Common myeloid progenitor, CD34-positive (primary cell): ENCODE measurements at regions not wholly inside any gene's neighbourhood (a gene's known extent, or its start where the extent isn't known, plus 50 kb on each side); places are given as distances from the start of the nearest gene placed in this dataset.

ENCODE experiments used
- CTCF ChIA-PET: fragments of 350-600 bp; sonication (Branson Sonifier 250); formaldehyde crosslinking; loops from one replicate; lab custom pipeline; 2021; ENCODE audit warnings: antibody characterized with exemption; lab: Charles Lee
- POLR2A ChIA-PET: fragments of 350-600 bp; sonication (Branson Sonifier 250); formaldehyde crosslinking; loops from one replicate; lab custom pipeline; 2021; ENCODE audit warnings: antibody characterized with exemption; lab: Charles Lee
- DNase-seq, 3 donors: peaks; one replicate each; pipeline versions ENCODE4 v3.0.0 to v3.0.0-alpha.2; 2013
- H3K27ac ChIP-seq, 2 experiments: 1 replicate in 1 of 2; 2 replicates in 1 of 2; pipeline ENCODE4 v1.7.0; 2013; ENCODE audit warnings: inconsistent platforms in 2 of 2, low read length in 2 of 2, mild to moderate bottlenecking in 2 of 2, low read depth in 1 of 2, moderate library complexity in 1 of 2; ENCODE audit not compliant: severe bottlenecking in 2 of 2, insufficient read depth in 1 of 2, poor library complexity in 1 of 2
- H3K27me3 ChIP-seq, 5 experiments: replicated peaks in 2 of 5; 1 replicate in 3 of 5; 2 replicates in 2 of 5; pipeline versions ENCODE4 v1.6.1 to v1.7.0; 2013; ENCODE audit warnings: low read length in 4 of 5, mild to moderate bottlenecking in 2 of 5, moderate library complexity in 2 of 5, inconsistent platforms in 1 of 5; ENCODE audit not compliant: insufficient read depth in 5 of 5, control insufficient read depth in 4 of 5
- H3K36me3 ChIP-seq, 4 experiments: 1 replicate in 2 of 4; 2 replicates in 2 of 4; pipeline versions ENCODE4 v1.6.1 to v1.7.0; 2013; ENCODE audit warnings: low read length in 3 of 4, control low read depth in 1 of 4, mild to moderate bottlenecking in 1 of 4; ENCODE audit not compliant: control insufficient read depth in 4 of 4, insufficient read depth in 4 of 4
- H3K4me1 ChIP-seq, 4 experiments: 1 replicate in 3 of 4; 2 replicates in 1 of 4; pipeline versions ENCODE4 v1.6.1 to v1.7.1; 2013; ENCODE audit warnings: low read length in 3 of 4, mild to moderate bottlenecking in 3 of 4, control low read depth in 1 of 4, inconsistent platforms in 1 of 4, moderate library complexity in 1 of 4; ENCODE audit not compliant: control insufficient read depth in 4 of 4, insufficient read depth in 4 of 4; ENCODE audit errors: control extremely low read depth in 1 of 4
- H3K4me3 ChIP-seq, 7 experiments: 1 replicate in 4 of 7; 2 replicates in 3 of 7; pipeline versions ENCODE4 v1.5.1 to v1.7.0; 2013; ENCODE audit warnings: mild to moderate bottlenecking in 7 of 7, low read length in 6 of 7, moderate library complexity in 6 of 7, inconsistent platforms in 2 of 7, low read depth in 2 of 7, control low read depth in 1 of 7; ENCODE audit not compliant: insufficient read depth in 4 of 7, control insufficient read depth in 1 of 7; ENCODE audit errors: extremely low read depth in 1 of 7
- H3K9me3 ChIP-seq, 5 experiments: 1 replicate in 4 of 5; 2 replicates in 1 of 5; pipeline versions ENCODE4 v1.6.1 to v1.7.1; 2013; ENCODE audit warnings: low read length in 4 of 5, mild to moderate bottlenecking in 2 of 5, inconsistent platforms in 1 of 5, low read depth in 1 of 5, moderate library complexity in 1 of 5; ENCODE audit not compliant: control insufficient read depth in 4 of 5, insufficient read depth in 2 of 5; ENCODE audit errors: control extremely low read depth in 1 of 5
- WGBS: methylation state at CpG from one replicate; pipeline ENCODE4 v1.1.5; 2013; ENCODE audit not compliant: insufficient coverage; 5-methylcytosine and 5-hydroxymethylcytosine counted together

DNA sequence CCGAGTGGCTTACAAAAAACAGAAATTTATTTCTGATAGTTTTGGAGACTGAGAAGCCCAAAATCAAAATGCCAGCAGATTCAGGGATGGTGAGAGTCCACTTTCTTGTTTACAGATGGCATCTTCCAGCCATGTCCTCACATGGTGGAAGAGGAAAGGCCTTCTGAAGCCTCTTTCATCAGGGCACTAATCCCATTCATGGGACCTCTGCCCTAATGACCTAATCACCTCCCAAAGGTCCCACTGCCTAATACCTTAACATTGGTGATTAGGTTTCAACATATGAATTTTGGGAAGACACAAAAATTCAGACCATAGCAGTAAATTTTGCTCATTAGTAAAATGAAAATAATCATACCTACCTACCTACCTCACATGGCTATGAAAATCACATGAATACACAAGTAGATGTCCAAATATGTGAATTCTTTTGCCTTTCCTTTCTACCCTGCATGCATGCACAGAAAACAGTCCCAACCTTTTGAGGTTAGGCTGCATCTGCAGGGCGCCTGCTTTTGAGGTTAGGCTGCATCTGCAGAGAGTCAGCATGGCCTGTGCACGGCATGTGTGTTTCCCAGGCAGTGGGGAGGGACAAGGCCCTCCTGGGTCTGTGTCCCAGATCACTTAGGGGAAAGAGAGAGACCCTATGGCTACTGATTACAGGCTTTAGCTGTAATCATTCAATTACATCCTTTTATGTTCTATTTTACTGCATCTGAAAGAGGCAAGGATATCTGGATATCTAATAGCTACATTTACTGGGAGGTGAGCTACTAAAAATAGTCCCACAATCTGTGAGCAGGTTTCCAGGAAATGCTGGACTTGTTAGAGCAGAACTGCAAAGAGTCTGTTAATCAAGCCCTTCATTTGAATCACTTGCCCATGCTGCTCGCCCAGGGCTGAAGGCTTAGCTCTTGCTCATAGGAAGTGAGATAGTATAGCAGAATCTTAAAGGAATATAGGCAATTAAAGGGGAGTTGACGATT is 497.7 kb upstream of the MARCKS start:
- no peak for DNase-seq
- Histone ChIP-seq H3K9me3 (no peaks in the 10 kb centered on the region), H3K27me3 (no peaks in the 10 kb centered on the region), H3K27ac (no peak overlapping the region), H3K4me1 (no peaks in the 10 kb centered on the region), H3K4me3 (no peak overlapping the region), H3K36me3 (no peaks in the 10 kb centered on the region)
- ChIA-PET CTCF (interaction anchor here (1.0 kb wide), 1 partner anchor 495 kb away, joined by 3 read pairs; no protein-coding TSS in a partner anchor), POLR2A (no interaction called here)
- 100% methylated on average over 3 of the region's 5 CpGs for WGBS

DNA sequence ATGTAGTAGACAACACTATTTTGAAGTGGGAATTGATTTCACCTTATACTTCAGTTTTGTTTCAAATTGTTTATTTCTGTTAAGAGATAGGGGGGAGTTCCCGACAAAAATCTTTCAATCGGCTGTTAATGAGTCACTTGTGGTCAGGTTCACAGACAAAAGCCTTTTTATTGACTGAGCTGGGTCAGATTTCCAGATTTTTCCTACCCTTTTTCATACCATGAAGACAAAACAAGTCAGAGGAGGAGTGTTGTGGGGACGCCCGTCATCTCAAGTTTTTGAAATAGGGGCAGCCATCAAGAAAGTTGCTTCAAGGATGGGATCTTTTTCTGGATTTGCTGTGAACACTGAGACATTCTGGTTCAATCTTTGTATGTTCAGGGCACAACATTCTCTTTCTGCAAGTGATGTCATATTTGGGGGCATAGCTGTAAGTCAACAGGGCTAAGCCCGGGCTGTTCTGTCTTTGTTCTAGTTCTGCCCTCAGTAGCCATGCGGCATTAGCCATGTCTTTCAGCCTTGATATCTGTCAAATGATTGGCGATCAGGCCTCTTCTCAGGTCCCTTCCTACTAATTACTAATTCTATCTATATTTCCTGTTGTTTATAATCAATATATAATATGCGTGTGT is 496.0 kb upstream of the MARCKS start:
- DNase-seq: no peak
- no peaks in the 10 kb centered on the region for H3K4me1 ChIP-seq
- WGBS: 100% methylated on average over 2 of the region's 8 CpGs

DNA sequence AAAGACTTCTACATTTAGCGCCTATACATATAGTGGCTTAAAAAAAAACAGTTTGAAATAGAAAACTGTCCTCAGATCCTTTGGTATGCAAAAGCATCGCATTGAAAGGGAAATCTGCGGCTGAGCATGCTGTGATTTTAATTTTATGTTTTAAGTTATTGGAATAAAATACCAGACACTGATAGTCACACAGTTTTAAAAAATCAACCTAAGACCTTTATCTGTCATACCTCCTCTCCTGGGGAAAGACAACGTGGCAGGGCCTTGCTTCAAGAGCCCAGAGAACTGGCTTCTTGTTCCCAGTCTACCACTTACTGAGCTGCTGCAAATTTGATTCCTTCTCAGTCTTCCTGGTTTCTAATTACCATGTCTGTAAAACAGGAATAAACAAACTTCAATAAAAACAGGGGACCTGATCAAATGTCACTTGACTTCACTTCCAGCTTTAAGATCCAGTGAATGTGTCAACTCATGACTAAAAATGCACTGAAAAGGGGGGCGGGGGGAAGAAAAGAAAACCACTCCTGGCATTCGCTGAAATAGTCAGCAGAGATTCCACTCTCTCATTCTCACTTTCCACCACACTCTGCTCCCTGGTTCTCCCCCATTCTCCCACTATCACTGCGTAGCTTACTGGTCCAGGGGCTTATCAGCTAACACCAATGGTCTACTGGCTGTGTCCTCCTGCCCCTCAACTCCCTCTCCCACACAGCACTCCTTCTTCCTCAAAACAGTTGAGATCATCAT is 494.7 kb upstream of the MARCKS start:
- no peak overlapping the region for H3K27ac ChIP-seq

More for the DNA sequence above, 496.0 kb upstream of the MARCKS start:
- no peak overlapping the region for H3K4me3 ChIP-seq
- CTCF ChIA-PET: no interaction called here
- H3K9me3 ChIP-seq: no peaks in the 10 kb centered on the region
- H3K27me3 ChIP-seq: no peaks in the 10 kb centered on the region
- POLR2A ChIA-PET: no interaction called here
- H3K36me3 ChIP-seq: no peaks in the 10 kb centered on the region
- H3K27ac ChIP-seq: no peak overlapping the region

GRCh38 chr6:113363048-113363798 is 493.9 kb upstream of the MARCKS start:
- CTCF ChIA-PET: no interaction called here

More for the DNA sequence above, 494.7 kb upstream of the MARCKS start:
- POLR2A ChIA-PET: no interaction called here
- DNase-seq: no peak
- CTCF ChIA-PET: interaction anchor here (0.6 kb wide), 1 partner anchor 8 kb away, joined by 3 read pairs; no protein-coding TSS in a partner anchor
- no peak overlapping the region for H3K4me3 ChIP-seq
- H3K9me3 ChIP-seq: no peaks in the 10 kb centered on the region
- WGBS: 72% methylated on average over 3 of the region's 7 CpGs
- no peaks in the 10 kb centered on the region for H3K36me3 ChIP-seq
- no peaks in the 10 kb centered on the region for H3K27me3 ChIP-seq
- H3K4me1 ChIP-seq: no peaks in the 10 kb centered on the region

DNA sequence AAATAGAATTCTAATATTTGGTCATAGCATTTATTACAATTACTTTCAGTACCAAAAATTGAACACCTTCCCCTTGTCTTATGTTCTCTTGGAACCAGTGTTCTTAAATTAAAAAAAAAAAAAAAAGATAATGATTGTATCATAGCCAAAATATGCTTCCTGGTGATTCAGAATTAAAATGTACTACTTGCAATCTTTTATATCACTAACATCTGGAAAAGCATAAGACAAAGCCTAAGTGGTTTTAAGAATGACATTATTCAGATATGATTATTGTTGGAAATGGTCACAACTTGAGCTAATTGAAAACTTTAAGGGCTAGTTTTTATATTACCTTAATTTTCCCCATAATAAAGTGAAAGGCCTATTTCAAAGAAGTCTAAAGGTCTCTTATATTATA is 493.3 kb upstream of the MARCKS start:
- H3K27ac ChIP-seq: no peak overlapping the region
- H3K36me3 ChIP-seq: no peaks in the 10 kb centered on the region
- ChIA-PET POLR2A (interaction anchor here (0.5 kb wide), 1 partner anchor 260 kb away, joined by 3 read pairs; no protein-coding TSS in a partner anchor), CTCF (no interaction called here)
- no peaks in the 10 kb centered on the region for H3K9me3 ChIP-seq
- H3K27me3 ChIP-seq: no peaks in the 10 kb centered on the region
- DNase-seq: no peak
- H3K4me1 ChIP-seq: no peaks in the 10 kb centered on the region
- no peak overlapping the region for H3K4me3 ChIP-seq

More at GRCh38 chr6:113363048-113363798, 493.9 kb upstream of the MARCKS start:
- no peak overlapping the region for H3K27ac ChIP-seq
- H3K4me1 ChIP-seq: no peaks in the 10 kb centered on the region
- POLR2A ChIA-PET: no interaction called here
- H3K36me3 ChIP-seq: no peaks in the 10 kb centered on the region
- DNase-seq: no peak
- 100% methylated on average over 1 of the region's 4 CpGs for WGBS
- no peaks in the 10 kb centered on the region for H3K27me3 ChIP-seq
- H3K9me3 ChIP-seq: no peaks in the 10 kb centered on the region
- H3K4me3 ChIP-seq: no peak overlapping the region

DNA sequence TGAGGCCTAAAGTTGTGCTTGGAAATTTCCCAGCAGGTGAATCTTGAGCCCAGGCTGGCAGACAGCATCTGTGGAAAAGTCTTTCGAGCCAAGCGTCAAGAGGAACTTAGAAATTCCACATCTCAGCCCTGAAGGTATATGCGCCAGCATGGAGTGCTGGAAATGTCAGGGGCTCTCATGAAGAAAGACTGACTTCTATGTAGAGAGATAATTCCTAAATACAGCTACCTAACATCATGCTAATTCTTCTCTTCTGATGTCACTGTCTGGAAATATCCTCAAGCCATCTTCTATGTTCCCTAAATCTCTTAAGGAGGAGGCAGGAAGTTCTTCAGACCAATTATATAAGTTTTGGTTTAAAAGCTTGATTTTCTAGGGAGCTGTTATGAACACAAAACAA is 492.4 kb upstream of the MARCKS start:
- H3K36me3 ChIP-seq: no peaks in the 10 kb centered on the region
- no peak overlapping the region for H3K27ac ChIP-seq
- WGBS: 100% methylated on average over 2 of the region's 3 CpGs
- POLR2A ChIA-PET: no interaction called here
- no peak for DNase-seq
- no peaks in the 10 kb centered on the region for H3K4me1 ChIP-seq
- no peaks in the 10 kb centered on the region for H3K9me3 ChIP-seq
- no peak overlapping the region for H3K4me3 ChIP-seq
- H3K27me3 ChIP-seq: no peaks in the 10 kb centered on the region
- CTCF ChIA-PET: no interaction called here
